ENCODE measurements at regions not wholly inside any gene's neighbourhood (a gene's known extent, or its start where the extent isn't known, plus 50 kb on each side); places are given as distances from the start of the nearest gene placed in this dataset.

- H3K4me3 ChIP-seq (ENCODE audit: low read depth, low read length), result no peak overlapping the region
- no peak for TF ChIP-seq CTCF (IDR thresholded peaks at IDR 0.05; ENCODE audit: insufficient read depth, low read length, missing control alignments)
- no peak for DNase-seq (ENCODE audit: low read depth, low spot score)
- ChIA-PET POLR2A (no interaction called here), CTCF (interaction anchor here (1.0 to 5.3 kb wide), 13 partner anchors 10 to 1528 kb away, joined by 3 to 64 read pairs (median 4); no protein-coding TSS in a partner anchor)
Observed at GRCh38 chr7:131690441-131690840, 134.0 kb upstream of the PODXL start.

GRCh38 chr7:131689662-131690234 lies 133.3 kb upstream of the PODXL start:
- no peak for DNase-seq (ENCODE audit: low read depth, low spot score)
- ChIA-PET CTCF (interaction anchor here (0.6 to 5.3 kb wide), 30 partner anchors 7 to 1528 kb away, joined by 3 to 64 read pairs (median 4); no protein-coding TSS in a partner anchor), POLR2A (no interaction called here)
- no peak for TF ChIP-seq CTCF (IDR thresholded peaks at IDR 0.05; ENCODE audit: insufficient read depth, low read length, missing control alignments)
- H3K4me3 ChIP-seq (ENCODE audit: low read depth, low read length), result no peak overlapping the region

- POLR2A ChIA-PET, result no interaction called here
- TF ChIP-seq CTCF (IDR thresholded peaks at IDR 0.05; ENCODE audit: insufficient read depth, low read length, missing control alignments), result peak; percentile 92
- H3K4me3 ChIP-seq (ENCODE audit: low read depth, low read length), result no peak overlapping the region
- CTCF ChIA-PET, result interaction anchor here (0.6 to 5.3 kb wide), 33 partner anchors 8 to 1529 kb away, joined by 3 to 64 read pairs (median 4); no protein-coding TSS in a partner anchor
- no peak for DNase-seq (ENCODE audit: low read depth, low spot score)
Observed at GRCh38 chr7:131688738-131689661, 132.6 kb upstream of the PODXL start.

- CTCF ChIA-PET, result interaction anchor here (0.7 to 4.7 kb wide), 2 partner anchors 9 to 892 kb away, joined by 3 to 54 read pairs; no protein-coding TSS in a partner anchor
- no peak for DNase-seq (ENCODE audit: low read depth, low spot score)
- no peak overlapping the region for H3K4me3 ChIP-seq (ENCODE audit: low read depth, low read length)
- POLR2A ChIA-PET, result no interaction called here
- no peak for TF ChIP-seq CTCF (IDR thresholded peaks at IDR 0.05; ENCODE audit: insufficient read depth, low read length, missing control alignments)
Observed at GRCh38 chr7:131687296-131687695, 130.9 kb upstream of the PODXL start.

- POLR2A ChIA-PET, result no interaction called here
- CTCF ChIA-PET, result interaction anchor here (1.2 to 4.7 kb wide), 2 partner anchors 8 to 893 kb away, joined by 3 to 54 read pairs; no protein-coding TSS in a partner anchor
- DNase-seq (ENCODE audit: low read depth, low spot score), result no peak
- no peak overlapping the region for H3K4me3 ChIP-seq (ENCODE audit: low read depth, low read length)
- TF ChIP-seq CTCF (IDR thresholded peaks at IDR 0.05; ENCODE audit: insufficient read depth, low read length, missing control alignments), result no peak
Observed at GRCh38 chr7:131686833-131687232, 130.4 kb upstream of the PODXL start.

Measured in AG04449 (cell line).